ENCODE measurements at regions not wholly inside any gene's neighbourhood (a gene's known extent, or its start where the extent isn't known, plus 50 kb on each side); places are given as distances from the start of the nearest gene placed in this dataset.

GRCh38 chr1:242839101-242839500 lies 314.6 kb upstream of the PLD5 start:
- Histone ChIP-seq H3K27me3 (ENCODE audit: control insufficient read depth, insufficient read depth, low read length) (no peaks in the 10 kb centered on the region), H3K9me3 (ENCODE audit: control insufficient read depth, insufficient read depth, low read length) (no peaks in the 10 kb centered on the region), H3K36me3 (ENCODE audit: control insufficient read depth, insufficient read depth, low read length) (no peaks in the 10 kb centered on the region), H3K27ac (ENCODE audit: low read depth, low read length) (no peak overlapping the region), H3K4me3 (ENCODE audit: low read depth, low read length) (no peak overlapping the region), H3K4me1 (ENCODE audit: control insufficient read depth, insufficient read depth, low read length) (no peaks in the 10 kb centered on the region)
- WGBS (ENCODE audit: insufficient coverage) = 89% methylated on average over 11 of the region's 12 CpGs
- DNase-seq (ENCODE audit: low read depth in 4 of 6, low spot score in 6 of 6) = no peak

- Histone ChIP-seq H3K36me3 (ENCODE audit: control insufficient read depth, insufficient read depth, low read length) (no peaks in the 10 kb centered on the region), H3K4me3 (ENCODE audit: low read depth, low read length) (no peak overlapping the region), H3K27me3 (ENCODE audit: control insufficient read depth, insufficient read depth, low read length) (no peaks in the 10 kb centered on the region), H3K27ac (ENCODE audit: low read depth, low read length) (no peak overlapping the region), H3K4me1 (ENCODE audit: control insufficient read depth, insufficient read depth, low read length) (no peaks in the 10 kb centered on the region), H3K9me3 (ENCODE audit: control insufficient read depth, insufficient read depth, low read length) (no peaks in the 10 kb centered on the region)
- WGBS (ENCODE audit: insufficient coverage) = 44% methylated on average over 3 of the region's 4 CpGs
- no peak for DNase-seq (ENCODE audit: low read depth in 4 of 6, low spot score in 6 of 6)
These were observed 311.9 kb upstream of the PLD5 start for GRCh38 chr1:242836423-242836822.

GRCh38 chr1:242828828-242829227 lies 304.3 kb upstream of the PLD5 start:
- Histone ChIP-seq H3K36me3 (ENCODE audit: control insufficient read depth, insufficient read depth, low read length) (no peaks in the 10 kb centered on the region), H3K4me1 (ENCODE audit: control insufficient read depth, insufficient read depth, low read length) (peaks cover 2% of the 10 kb centered on the region), H3K27ac (ENCODE audit: low read depth, low read length) (no peak overlapping the region), H3K9me3 (ENCODE audit: control insufficient read depth, insufficient read depth, low read length) (no peaks in the 10 kb centered on the region), H3K27me3 (ENCODE audit: control insufficient read depth, insufficient read depth, low read length) (no peaks in the 10 kb centered on the region), H3K4me3 (ENCODE audit: low read depth, low read length) (no peak overlapping the region)
- peak in 2 of 6 donors; percentile 21 to 44 for DNase-seq (ENCODE audit: low read depth in 4 of 6, low spot score in 6 of 6)
- WGBS (ENCODE audit: insufficient coverage) = 53% methylated on average over 2 of the region's 4 CpGs

- WGBS (ENCODE audit: insufficient coverage) = 81% methylated on average over 7 of the region's 7 CpGs
- Histone ChIP-seq H3K9me3 (ENCODE audit: control insufficient read depth, insufficient read depth, low read length) (no peaks in the 10 kb centered on the region), H3K4me3 (ENCODE audit: low read depth, low read length) (no peak overlapping the region), H3K27me3 (ENCODE audit: control insufficient read depth, insufficient read depth, low read length) (no peaks in the 10 kb centered on the region), H3K4me1 (ENCODE audit: control insufficient read depth, insufficient read depth, low read length) (peaks cover 2% of the 10 kb centered on the region), H3K27ac (ENCODE audit: low read depth, low read length) (no peak overlapping the region), H3K36me3 (ENCODE audit: control insufficient read depth, insufficient read depth, low read length) (no peaks in the 10 kb centered on the region)
- no peak for DNase-seq (ENCODE audit: low read depth in 4 of 6, low spot score in 6 of 6)
These were observed 303.7 kb upstream of the PLD5 start for GRCh38 chr1:242828199-242828598.

- no peaks in the 10 kb centered on the region for H3K27me3 ChIP-seq (ENCODE audit: control insufficient read depth, insufficient read depth, low read length)
- peaks cover 2% of the 10 kb centered on the region for H3K4me1 ChIP-seq (ENCODE audit: control insufficient read depth, insufficient read depth, low read length)
- no peak overlapping the region for H3K27ac ChIP-seq (ENCODE audit: low read depth, low read length)
- H3K4me3 ChIP-seq (ENCODE audit: low read depth, low read length) = no peak overlapping the region
- no peaks in the 10 kb centered on the region for H3K36me3 ChIP-seq (ENCODE audit: control insufficient read depth, insufficient read depth, low read length)
- no peaks in the 10 kb centered on the region for H3K9me3 ChIP-seq (ENCODE audit: control insufficient read depth, insufficient read depth, low read length)
- peak in 1 of 6 donors; percentile 78 for DNase-seq (ENCODE audit: low read depth in 4 of 6, low spot score in 6 of 6)
These were observed 303.0 kb upstream of the PLD5 start for GRCh38 chr1:242827538-242827937.

- Histone ChIP-seq H3K27me3 (ENCODE audit: control insufficient read depth, insufficient read depth, low read length) (no peaks in the 10 kb centered on the region), H3K4me3 (ENCODE audit: low read depth, low read length) (no peak overlapping the region), H3K27ac (ENCODE audit: low read depth, low read length) (no peak overlapping the region), H3K4me1 (ENCODE audit: control insufficient read depth, insufficient read depth, low read length) (peaks cover 2% of the 10 kb centered on the region), H3K36me3 (ENCODE audit: control insufficient read depth, insufficient read depth, low read length) (no peaks in the 10 kb centered on the region), H3K9me3 (ENCODE audit: control insufficient read depth, insufficient read depth, low read length) (no peaks in the 10 kb centered on the region)
- peak in 2 of 6 donors; percentile 9 to 24 for DNase-seq (ENCODE audit: low read depth in 4 of 6, low spot score in 6 of 6)
- WGBS (ENCODE audit: insufficient coverage) = 76% methylated on average over 4 of the region's 6 CpGs
These were observed 302.3 kb upstream of the PLD5 start for GRCh38 chr1:242826701-242827336.

GRCh38 chr1:242824435-242824834 lies 299.9 kb upstream of the PLD5 start:
- no peaks in the 10 kb centered on the region for H3K36me3 ChIP-seq (ENCODE audit: control insufficient read depth, insufficient read depth, low read length)
- 79% methylated on average over 3 of the region's 4 CpGs for WGBS (ENCODE audit: insufficient coverage)
- DNase-seq (ENCODE audit: low read depth in 4 of 6, low spot score in 6 of 6) = no peak
- no peak overlapping the region for H3K4me3 ChIP-seq (ENCODE audit: low read depth, low read length)
- H3K9me3 ChIP-seq (ENCODE audit: control insufficient read depth, insufficient read depth, low read length) = no peaks in the 10 kb centered on the region
- no peak overlapping the region for H3K27ac ChIP-seq (ENCODE audit: low read depth, low read length)
- H3K4me1 ChIP-seq (ENCODE audit: control insufficient read depth, insufficient read depth, low read length) = peaks cover 2% of the 10 kb centered on the region
- no peaks in the 10 kb centered on the region for H3K27me3 ChIP-seq (ENCODE audit: control insufficient read depth, insufficient read depth, low read length)

GRCh38 chr1:242813490-242814091 lies 289.1 kb upstream of the PLD5 start:
- H3K4me3 ChIP-seq (ENCODE audit: low read depth, low read length) = no peak overlapping the region
- no peak overlapping the region for H3K27ac ChIP-seq (ENCODE audit: low read depth, low read length)
- WGBS (ENCODE audit: insufficient coverage) = no CpG with 5 or more reads among the region's 5 CpGs
- DNase-seq (ENCODE audit: low read depth in 4 of 6, low spot score in 6 of 6) = no peak
- no peaks in the 10 kb centered on the region for H3K9me3 ChIP-seq (ENCODE audit: control insufficient read depth, insufficient read depth, low read length)
- H3K36me3 ChIP-seq (ENCODE audit: control insufficient read depth, insufficient read depth, low read length) = no peaks in the 10 kb centered on the region
- H3K4me1 ChIP-seq (ENCODE audit: control insufficient read depth, insufficient read depth, low read length) = no peaks in the 10 kb centered on the region
- H3K27me3 ChIP-seq (ENCODE audit: control insufficient read depth, insufficient read depth, low read length) = no peaks in the 10 kb centered on the region

GRCh38 chr1:242811092-242811840 lies 286.8 kb upstream of the PLD5 start:
- H3K36me3 ChIP-seq (ENCODE audit: control insufficient read depth, insufficient read depth, low read length) = no peaks in the 10 kb centered on the region
- H3K4me3 ChIP-seq (ENCODE audit: low read depth, low read length) = no peak overlapping the region
- H3K4me1 ChIP-seq (ENCODE audit: control insufficient read depth, insufficient read depth, low read length) = no peaks in the 10 kb centered on the region
- no peaks in the 10 kb centered on the region for H3K9me3 ChIP-seq (ENCODE audit: control insufficient read depth, insufficient read depth, low read length)
- no peak overlapping the region for H3K27ac ChIP-seq (ENCODE audit: low read depth, low read length)
- H3K27me3 ChIP-seq (ENCODE audit: control insufficient read depth, insufficient read depth, low read length) = no peaks in the 10 kb centered on the region
- WGBS (ENCODE audit: insufficient coverage) = no CpG with 5 or more reads among the region's 5 CpGs
- DNase-seq (ENCODE audit: low read depth in 4 of 6, low spot score in 6 of 6) = no peak

- no peak overlapping the region for H3K4me3 ChIP-seq (ENCODE audit: low read depth, low read length)
- no peaks in the 10 kb centered on the region for H3K36me3 ChIP-seq (ENCODE audit: control insufficient read depth, insufficient read depth, low read length)
- no peak for DNase-seq (ENCODE audit: low read depth in 4 of 6, low spot score in 6 of 6)
- no peaks in the 10 kb centered on the region for H3K9me3 ChIP-seq (ENCODE audit: control insufficient read depth, insufficient read depth, low read length)
- 33% methylated on average over 1 of the region's 2 CpGs for WGBS (ENCODE audit: insufficient coverage)
- no peak overlapping the region for H3K27ac ChIP-seq (ENCODE audit: low read depth, low read length)
- no peaks in the 10 kb centered on the region for H3K27me3 ChIP-seq (ENCODE audit: control insufficient read depth, insufficient read depth, low read length)
- no peaks in the 10 kb centered on the region for H3K4me1 ChIP-seq (ENCODE audit: control insufficient read depth, insufficient read depth, low read length)
These were observed 281.8 kb upstream of the PLD5 start for GRCh38 chr1:242806324-242806723.

Data from spinal cord (tissue), 9 donors.